Lower lobe of right lung (tissue), 2 donors: ENCODE measurements at regions not wholly inside any gene's neighbourhood (a gene's known extent, or its start where the extent isn't known, plus 50 kb on each side); places are given as distances from the start of the nearest gene placed in this dataset.
A peak's percentile ranks its signal among the peaks of the same experiment; 100 is the strongest.
"Not testable (repeated sequence)": the region's sequence is repeated elsewhere in the genome, so short reads cannot be mapped to it uniquely, and the experiment has no call there.

Experiments
- ATAC-seq, 2 donors: fragments of 200-7000 bp; cut with Tn5 transposase; one replicate each; pipeline ENCODE4 v1.9.1; 2020 to 2022; ENCODE audit warnings: mild to moderate bottlenecking in 2 of 2, moderate library complexity in 2 of 2
- DNase-seq: peaks from one replicate; pipeline ENCODE4 v3.0.0-alpha.2; 2020
- H3K27ac ChIP-seq: fragments of 200-600 bp; one replicate; pipeline ENCODE4 v1.8.0; 2022
- H3K27me3 ChIP-seq: fragments of 200-600 bp; one replicate; pipeline ENCODE4 v1.8.0; 2022; ENCODE audit warnings: low read depth
- H3K36me3 ChIP-seq: fragments of 200-600 bp; one replicate; pipeline ENCODE4 v1.8.0; 2022; ENCODE audit warnings: mild to moderate bottlenecking
- H3K4me1 ChIP-seq: fragments of 200-600 bp; one replicate; pipeline ENCODE4 v1.8.0; 2022
- H3K4me3 ChIP-seq: fragments of 200-600 bp; one replicate; pipeline ENCODE4 v1.8.0; 2022; ENCODE audit warnings: mild to moderate bottlenecking
- H3K9me3 ChIP-seq: fragments of 200-600 bp; one replicate; pipeline ENCODE4 v1.8.0; 2022
- intact Hi-C: fragments of 100-400 bp; cut with DNase I; formaldehyde crosslinking; loops from one replicate; pipeline ENCODE4 v1.11.0; 2022
- TF ChIP-seq, protein P1 (sequence below): fragments of 200-600 bp; IDR thresholded peaks from one replicate; pipeline ENCODE4 v1.8.0; 2022; ENCODE audit warnings: antibody characterized with exemption, mild to moderate bottlenecking
- donor health status: DM: no; HTN: yes; CAD: no; lungs with severe emphysema.

DNA sequence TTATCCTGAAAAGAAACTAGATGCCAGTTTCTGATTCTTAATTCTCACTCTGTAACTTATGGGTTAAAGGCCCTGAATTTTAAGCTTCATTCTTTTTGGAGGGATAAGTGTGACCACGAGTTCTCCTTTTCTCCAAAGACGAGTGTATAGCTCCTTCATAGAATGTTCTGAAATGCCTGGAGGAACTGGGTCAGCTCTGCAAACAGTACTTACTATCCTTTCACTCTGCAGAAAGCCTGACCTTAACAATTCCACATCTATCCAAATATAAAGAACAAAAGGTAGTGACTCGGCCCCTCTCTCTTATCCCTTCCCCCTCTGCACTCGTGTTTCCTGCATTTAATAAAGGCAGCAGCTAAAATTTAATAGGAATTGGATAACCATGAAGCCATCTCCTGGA, 150.5 kb downstream of the LYPLAL1 start:
- H3K4me1 ChIP-seq, result no peaks in the 10 kb centered on the region
- DNase-seq (no peak), ATAC-seq (no peak)
- intact Hi-C loops, result no loop called here
- H3K27ac ChIP-seq, result no peak overlapping the region
- TF ChIP-seq, protein P1, sequence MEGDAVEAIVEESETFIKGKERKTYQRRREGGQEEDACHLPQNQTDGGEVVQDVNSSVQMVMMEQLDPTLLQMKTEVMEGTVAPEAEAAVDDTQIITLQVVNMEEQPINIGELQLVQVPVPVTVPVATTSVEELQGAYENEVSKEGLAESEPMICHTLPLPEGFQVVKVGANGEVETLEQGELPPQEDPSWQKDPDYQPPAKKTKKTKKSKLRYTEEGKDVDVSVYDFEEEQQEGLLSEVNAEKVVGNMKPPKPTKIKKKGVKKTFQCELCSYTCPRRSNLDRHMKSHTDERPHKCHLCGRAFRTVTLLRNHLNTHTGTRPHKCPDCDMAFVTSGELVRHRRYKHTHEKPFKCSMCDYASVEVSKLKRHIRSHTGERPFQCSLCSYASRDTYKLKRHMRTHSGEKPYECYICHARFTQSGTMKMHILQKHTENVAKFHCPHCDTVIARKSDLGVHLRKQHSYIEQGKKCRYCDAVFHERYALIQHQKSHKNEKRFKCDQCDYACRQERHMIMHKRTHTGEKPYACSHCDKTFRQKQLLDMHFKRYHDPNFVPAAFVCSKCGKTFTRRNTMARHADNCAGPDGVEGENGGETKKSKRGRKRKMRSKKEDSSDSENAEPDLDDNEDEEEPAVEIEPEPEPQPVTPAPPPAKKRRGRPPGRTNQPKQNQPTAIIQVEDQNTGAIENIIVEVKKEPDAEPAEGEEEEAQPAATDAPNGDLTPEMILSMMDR, result no peak
- H3K9me3 ChIP-seq, result no peaks in the 10 kb centered on the region
- H3K36me3 ChIP-seq, result no peaks in the 10 kb centered on the region
- no peaks in the 10 kb centered on the region for H3K27me3 ChIP-seq
- H3K4me3 ChIP-seq, result no peak overlapping the region

DNA sequence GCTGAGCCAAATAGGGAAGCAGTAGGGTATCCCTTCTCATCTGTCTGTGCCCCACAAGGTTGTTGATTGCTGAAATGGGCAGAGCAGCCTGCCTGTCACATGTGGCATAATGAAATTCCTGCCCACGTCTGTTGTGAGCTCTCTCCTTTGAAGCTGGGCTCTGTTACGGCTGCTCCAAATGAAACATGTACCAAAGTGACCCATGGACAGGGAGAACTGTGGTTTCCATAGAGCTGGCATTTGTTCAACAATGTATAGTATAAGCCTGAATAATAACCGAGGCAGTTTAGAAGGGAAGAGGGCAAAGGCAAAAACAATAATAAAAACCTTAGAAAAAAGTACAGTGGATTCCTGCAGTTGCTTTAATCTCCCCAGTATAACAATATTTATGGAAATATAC, 149.7 kb downstream of the LYPLAL1 start:
- Histone ChIP-seq H3K27me3 (no peaks in the 10 kb centered on the region), H3K4me1 (no peaks in the 10 kb centered on the region), H3K36me3 (no peaks in the 10 kb centered on the region), H3K4me3 (no peak overlapping the region), H3K27ac (no peak overlapping the region), H3K9me3 (no peaks in the 10 kb centered on the region)
- TF ChIP-seq, protein P1, result no peak
- intact Hi-C loops, result no loop called here
- ATAC-seq (no peak), DNase-seq (no peak)

DNA sequence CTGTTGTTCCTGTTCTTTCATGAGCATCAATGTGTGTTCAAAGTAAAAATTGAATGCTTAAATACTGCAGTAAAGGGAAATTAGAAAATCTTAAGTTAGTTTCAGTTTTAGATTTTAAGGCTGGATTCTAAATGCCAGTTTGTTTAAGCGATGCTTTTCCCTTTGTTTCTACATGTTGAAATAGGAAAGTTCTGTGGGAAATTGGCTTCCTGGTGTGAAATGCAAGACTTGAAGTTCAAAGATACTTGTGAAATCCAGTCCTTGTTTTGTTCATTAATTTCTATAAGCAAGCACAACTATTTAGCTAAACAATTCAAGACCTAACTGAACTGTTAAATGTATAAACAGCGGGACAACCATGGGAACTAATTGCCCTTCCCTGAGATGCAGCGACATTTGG, 149.1 kb downstream of the LYPLAL1 start:
- Histone ChIP-seq H3K4me3 (no peak overlapping the region), H3K27me3 (no peaks in the 10 kb centered on the region), H3K36me3 (no peaks in the 10 kb centered on the region), H3K4me1 (no peaks in the 10 kb centered on the region), H3K9me3 (no peaks in the 10 kb centered on the region), H3K27ac (no peak overlapping the region)
- ATAC-seq (no peak), DNase-seq (no peak)
- intact Hi-C loops, result no loop called here
- TF ChIP-seq, protein P1, result no peak

DNA sequence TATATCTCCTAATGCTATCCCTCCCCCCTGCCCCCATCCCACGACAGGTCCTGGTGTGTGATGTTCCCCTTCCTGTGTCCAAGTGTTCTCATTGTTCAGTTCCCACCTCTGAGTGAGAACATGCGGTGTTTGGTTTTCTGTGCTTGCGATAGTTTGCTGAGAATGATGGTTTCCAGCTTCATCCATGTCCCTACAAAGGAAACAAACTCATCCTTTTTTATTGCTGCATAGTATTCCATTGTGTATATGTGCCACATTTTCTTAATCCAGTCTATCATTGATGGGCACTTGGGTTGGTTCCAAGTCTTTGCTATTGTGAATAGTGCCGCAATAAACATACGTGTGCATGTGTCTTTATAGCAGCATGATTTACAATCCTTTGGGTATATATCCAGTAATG, 146.9 kb downstream of the LYPLAL1 start:
- H3K9me3 ChIP-seq, H3K36me3 ChIP-seq, H3K27me3 ChIP-seq, H3K27ac ChIP-seq, H3K4me3 ChIP-seq, H3K4me1 ChIP-seq, DNase-seq, ATAC-seq, intact Hi-C loops: not testable (repeated sequence)

DNA sequence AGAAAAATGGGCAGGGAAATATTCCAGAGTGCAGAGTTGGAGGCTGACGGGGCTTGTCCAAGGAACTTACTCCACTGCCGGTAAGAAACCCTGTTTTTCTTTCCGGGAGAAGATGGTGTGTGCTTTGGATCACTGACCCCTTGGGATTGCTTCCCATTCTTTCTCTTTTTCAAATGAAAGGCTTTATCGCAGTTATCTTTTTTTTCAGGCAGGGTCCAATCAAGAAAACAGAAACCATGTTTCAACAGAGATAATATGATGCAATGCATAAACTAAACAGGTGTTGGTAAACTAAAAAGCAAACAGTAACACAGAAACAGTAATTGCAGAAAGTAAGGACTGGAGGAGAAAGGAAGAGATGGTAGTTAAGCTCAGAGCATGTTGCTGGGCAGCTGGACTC, 145.1 kb downstream of the LYPLAL1 start:
- TF ChIP-seq, protein P1, result no peak
- ATAC-seq, result no peak
- Histone ChIP-seq H3K36me3 (no peaks in the 10 kb centered on the region), H3K27ac (no peak overlapping the region), H3K4me3 (no peak overlapping the region), H3K4me1 (no peaks in the 10 kb centered on the region), H3K9me3 (no peaks in the 10 kb centered on the region), H3K27me3 (no peaks in the 10 kb centered on the region)
- DNase-seq, result no peak
- intact Hi-C loops, result no loop called here

DNA sequence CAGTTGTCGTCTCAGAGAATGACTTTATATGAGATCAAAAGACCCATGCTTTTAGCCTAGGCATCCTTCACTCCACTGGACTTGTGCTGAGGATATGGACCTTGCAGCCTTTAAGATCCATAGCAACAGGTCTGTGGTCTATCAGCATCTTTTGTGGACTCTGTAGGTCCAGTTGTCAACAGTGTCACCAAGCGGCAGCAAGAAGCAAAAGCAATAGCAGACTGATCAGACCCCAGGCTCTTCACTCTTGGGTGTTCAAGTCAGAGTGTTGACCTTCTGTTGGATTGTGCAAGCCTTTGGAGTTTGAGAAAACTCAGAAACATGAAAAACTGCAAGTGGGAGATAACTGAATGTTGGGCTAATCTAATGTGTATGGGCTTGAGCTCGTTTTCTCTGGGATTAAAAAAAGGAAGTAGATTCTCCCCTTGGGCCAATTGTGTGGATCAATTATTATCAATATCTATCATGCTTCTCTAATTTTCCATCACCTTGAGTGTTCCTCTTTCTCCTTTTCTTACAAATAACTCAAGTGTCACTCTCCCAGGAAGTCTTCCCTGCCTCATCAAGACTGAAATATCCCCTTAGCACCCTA, 144.2 kb downstream of the LYPLAL1 start:
- TF ChIP-seq, protein P1, result peak; percentile 14
- intact Hi-C loops, result no loop called here
- Histone ChIP-seq H3K4me3 (no peak overlapping the region), H3K36me3 (no peaks in the 10 kb centered on the region), H3K4me1 (no peaks in the 10 kb centered on the region), H3K27me3 (no peaks in the 10 kb centered on the region), H3K9me3 (no peaks in the 10 kb centered on the region), H3K27ac (no peak overlapping the region)
- ATAC-seq, result peak; percentile 59 to 65
- no peak for DNase-seq
